ENCODE measurements at regions not wholly inside any gene's neighbourhood (a gene's known extent, or its start where the extent isn't known, plus 50 kb on each side); places are given as distances from the start of the nearest gene placed in this dataset.

DNA sequence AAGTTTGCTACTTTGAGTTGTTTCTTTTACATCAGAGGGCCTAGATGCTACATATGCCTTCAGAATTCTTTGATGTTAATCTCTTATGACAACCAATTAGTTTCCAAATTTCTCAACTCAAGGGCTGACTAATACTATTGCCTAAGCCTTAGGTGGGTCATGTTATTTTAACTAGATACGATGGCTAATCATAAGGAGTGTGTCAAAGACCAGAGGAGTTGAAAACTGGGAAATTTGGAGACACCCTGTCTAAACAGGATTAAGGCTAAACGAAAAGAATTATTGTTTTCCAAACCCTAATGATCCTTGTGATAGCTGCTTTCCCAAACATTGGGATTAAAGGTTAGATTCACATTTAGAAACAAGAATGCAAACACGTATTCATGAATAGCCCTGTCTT lies 228.5 kb downstream of the PCDH7 start:
- Mint-ChIP-seq H3K4me1 (ENCODE audit: unreplicated experiment) (peaks cover 59% of the 10 kb centered on the region), H3K4me3 (ENCODE audit: unreplicated experiment) (no peak overlapping the region), H3K36me3 (ENCODE audit: unreplicated experiment) (peaks cover 2% of the 10 kb centered on the region), H3K9me3 (ENCODE audit: unreplicated experiment) (no peaks in the 10 kb centered on the region), H3K27ac (ENCODE audit: unreplicated experiment) (no peak overlapping the region), H3K27me3 (ENCODE audit: unreplicated experiment) (no peaks in the 10 kb centered on the region)
- DNase-seq (ENCODE audit: extremely low spot score, unreplicated experiment), result no peak
- TF ChIP-seq, protein P1, sequence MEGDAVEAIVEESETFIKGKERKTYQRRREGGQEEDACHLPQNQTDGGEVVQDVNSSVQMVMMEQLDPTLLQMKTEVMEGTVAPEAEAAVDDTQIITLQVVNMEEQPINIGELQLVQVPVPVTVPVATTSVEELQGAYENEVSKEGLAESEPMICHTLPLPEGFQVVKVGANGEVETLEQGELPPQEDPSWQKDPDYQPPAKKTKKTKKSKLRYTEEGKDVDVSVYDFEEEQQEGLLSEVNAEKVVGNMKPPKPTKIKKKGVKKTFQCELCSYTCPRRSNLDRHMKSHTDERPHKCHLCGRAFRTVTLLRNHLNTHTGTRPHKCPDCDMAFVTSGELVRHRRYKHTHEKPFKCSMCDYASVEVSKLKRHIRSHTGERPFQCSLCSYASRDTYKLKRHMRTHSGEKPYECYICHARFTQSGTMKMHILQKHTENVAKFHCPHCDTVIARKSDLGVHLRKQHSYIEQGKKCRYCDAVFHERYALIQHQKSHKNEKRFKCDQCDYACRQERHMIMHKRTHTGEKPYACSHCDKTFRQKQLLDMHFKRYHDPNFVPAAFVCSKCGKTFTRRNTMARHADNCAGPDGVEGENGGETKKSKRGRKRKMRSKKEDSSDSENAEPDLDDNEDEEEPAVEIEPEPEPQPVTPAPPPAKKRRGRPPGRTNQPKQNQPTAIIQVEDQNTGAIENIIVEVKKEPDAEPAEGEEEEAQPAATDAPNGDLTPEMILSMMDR (IDR thresholded peaks at IDR 0.05), result no peak

DNA sequence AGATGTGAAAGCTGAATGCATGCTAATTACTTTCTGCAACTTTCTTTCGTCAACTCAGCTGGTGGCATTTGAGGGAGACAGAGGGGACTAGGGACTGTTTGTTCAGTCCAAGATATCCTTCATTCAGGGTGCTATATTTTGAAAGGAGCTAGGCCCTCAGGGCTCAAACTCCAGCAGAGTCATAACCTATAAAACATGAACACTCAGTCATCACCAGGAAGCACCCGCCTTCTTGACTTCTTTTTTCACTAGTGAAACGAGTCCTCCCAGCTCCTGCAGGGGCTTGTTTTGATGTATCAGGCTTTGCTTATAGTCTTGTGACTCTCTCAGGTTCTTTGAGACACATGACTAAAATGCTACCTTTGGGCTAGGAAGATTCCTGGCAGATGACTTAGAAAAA lies 230.6 kb downstream of the PCDH7 start:
- TF ChIP-seq, protein P1 (IDR thresholded peaks at IDR 0.05), result no peak
- no peak for DNase-seq (ENCODE audit: extremely low spot score, unreplicated experiment)
- Mint-ChIP-seq H3K27ac (ENCODE audit: unreplicated experiment) (peak overlapping the region; percentile 53), H3K4me1 (ENCODE audit: unreplicated experiment) (peaks cover 52% of the 10 kb centered on the region), H3K27me3 (ENCODE audit: unreplicated experiment) (no peaks in the 10 kb centered on the region), H3K9me3 (ENCODE audit: unreplicated experiment) (no peaks in the 10 kb centered on the region), H3K36me3 (ENCODE audit: unreplicated experiment) (peaks cover 2% of the 10 kb centered on the region), H3K4me3 (ENCODE audit: unreplicated experiment) (no peak overlapping the region)

- no peak for DNase-seq (ENCODE audit: extremely low spot score, unreplicated experiment)
- Mint-ChIP-seq H3K36me3 (ENCODE audit: unreplicated experiment) (peaks cover 5% of the 10 kb centered on the region), H3K4me3 (ENCODE audit: unreplicated experiment) (no peak overlapping the region), H3K9me3 (ENCODE audit: unreplicated experiment) (no peaks in the 10 kb centered on the region), H3K27me3 (ENCODE audit: unreplicated experiment) (no peaks in the 10 kb centered on the region), H3K27ac (ENCODE audit: unreplicated experiment) (peak overlapping the region; percentile 67), H3K4me1 (ENCODE audit: unreplicated experiment) (peaks cover 37% of the 10 kb centered on the region)
- TF ChIP-seq, protein P1 (IDR thresholded peaks at IDR 0.05), result no peak
Measured at GRCh38 chr4:30952526-30953219, 232.5 kb downstream of the PCDH7 start.

DNA sequence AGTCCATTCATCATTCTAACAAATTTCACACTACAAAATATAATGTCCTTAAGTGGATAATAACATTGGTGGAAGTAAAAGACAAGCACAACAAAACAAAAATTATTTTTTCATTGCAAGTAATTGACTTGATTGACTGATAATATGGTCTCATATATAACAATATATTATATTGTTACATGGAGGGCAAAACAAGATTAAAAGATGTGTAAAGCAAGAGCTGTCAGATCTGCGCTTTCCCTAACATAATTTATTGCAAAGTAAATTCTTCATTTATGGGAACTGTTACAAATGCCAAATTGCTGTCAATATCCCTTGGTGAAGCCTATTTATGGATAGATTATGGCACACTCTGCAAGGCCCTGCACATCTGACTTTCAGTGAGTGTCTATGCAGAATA lies 233.6 kb downstream of the PCDH7 start:
- Mint-ChIP-seq H3K27ac (ENCODE audit: unreplicated experiment) (no peak overlapping the region), H3K4me3 (ENCODE audit: unreplicated experiment) (no peak overlapping the region), H3K4me1 (ENCODE audit: unreplicated experiment) (peaks cover 32% of the 10 kb centered on the region), H3K36me3 (ENCODE audit: unreplicated experiment) (peaks cover 5% of the 10 kb centered on the region), H3K9me3 (ENCODE audit: unreplicated experiment) (no peaks in the 10 kb centered on the region), H3K27me3 (ENCODE audit: unreplicated experiment) (no peaks in the 10 kb centered on the region)
- TF ChIP-seq, protein P1 (IDR thresholded peaks at IDR 0.05), result no peak
- DNase-seq (ENCODE audit: extremely low spot score, unreplicated experiment), result no peak

DNA sequence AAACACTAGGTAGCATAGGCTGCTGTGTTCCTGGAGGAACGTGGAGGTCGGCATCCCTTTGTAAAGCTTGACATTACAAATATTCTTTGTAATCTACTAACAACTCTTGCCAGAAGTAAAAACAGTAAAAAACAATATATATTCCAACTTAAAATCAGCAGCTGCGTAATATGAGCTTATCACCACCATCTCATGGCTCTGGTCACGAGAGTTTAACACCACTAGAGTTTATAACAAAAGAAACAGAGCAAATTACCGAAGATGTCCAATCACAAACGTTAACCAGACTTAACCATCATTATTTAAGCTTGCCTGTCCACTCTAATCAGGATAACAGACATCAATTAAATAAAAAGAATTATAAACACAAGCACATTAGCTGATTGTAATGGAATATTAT lies 236.7 kb downstream of the PCDH7 start:
- H3K27me3 Mint-ChIP-seq (ENCODE audit: unreplicated experiment), result no peaks in the 10 kb centered on the region
- TF ChIP-seq, protein P1 (IDR thresholded peaks at IDR 0.05), result no peak
- no peak overlapping the region for H3K4me3 Mint-ChIP-seq (ENCODE audit: unreplicated experiment)
- H3K27ac Mint-ChIP-seq (ENCODE audit: unreplicated experiment), result no peak overlapping the region
- H3K9me3 Mint-ChIP-seq (ENCODE audit: unreplicated experiment), result peaks cover under 1% of the 10 kb centered on the region
- peaks cover 14% of the 10 kb centered on the region for H3K4me1 Mint-ChIP-seq (ENCODE audit: unreplicated experiment)
- H3K36me3 Mint-ChIP-seq (ENCODE audit: unreplicated experiment), result peaks cover 5% of the 10 kb centered on the region
- DNase-seq (ENCODE audit: extremely low spot score, unreplicated experiment), result no peak
